CD4-positive, alpha-beta T cell (primary cell): ENCODE measurements at regions not wholly inside any gene's neighbourhood (a gene's known extent, or its start where the extent isn't known, plus 50 kb on each side); places are given as distances from the start of the nearest gene placed in this dataset.

Experiments
- ATAC-seq: fragments of 200-7000 bp; cut with Tn5 transposase; one replicate; pipeline ENCODE4 v1.10.0; 2022; ENCODE audit warnings: mild to moderate bottlenecking; ENCODE audit not compliant: poor library complexity
- CTCF ChIA-PET: fragments of 350-600 bp; sonication (Branson Sonifier 250); formaldehyde crosslinking; loops from one replicate; lab custom pipeline; 2021; ENCODE audit warnings: antibody characterized with exemption, inconsistent platforms; lab: Charles Lee
- POLR2A ChIA-PET: fragments of 350-600 bp; sonication (Branson Sonifier 250); formaldehyde crosslinking; loops from one replicate; lab custom pipeline; 2021; ENCODE audit warnings: antibody characterized with exemption, inconsistent platforms; lab: Charles Lee
- DNase-seq, 14 experiments: peaks; one replicate each; pipeline ENCODE4 v3.0.0-alpha.2; 2013 to 2020; ENCODE audit warnings: mixed read lengths in 2 of 14
- H3K27ac ChIP-seq, 2 donors: one replicate each; pipeline versions ENCODE4 v1.5.1 to v1.7.0; 2013; ENCODE audit warnings: low read length in 2 of 2, low read depth in 1 of 2, mild to moderate bottlenecking in 1 of 2
- H3K27me3 ChIP-seq, 2 experiments: 1 replicate in 1 of 2; 2 replicates in 1 of 2; pipeline versions ENCODE4 v1.6.1 to v1.7.0; 2013; ENCODE audit warnings: low read length in 2 of 2, control low read depth in 1 of 2, mild to moderate bottlenecking in 1 of 2, moderate library complexity in 1 of 2; ENCODE audit not compliant: insufficient read depth in 2 of 2, control insufficient read depth in 1 of 2
- H3K36me3 ChIP-seq: one replicate; pipeline ENCODE4 v1.6.1; 2013; ENCODE audit warnings: low read length, control low read depth; ENCODE audit not compliant: insufficient read depth
- H3K4me1 ChIP-seq: one replicate; pipeline ENCODE4 v1.6.1; 2013; ENCODE audit warnings: low read length, control low read depth; ENCODE audit not compliant: insufficient read depth
- H3K4me3 ChIP-seq: one replicate; pipeline ENCODE4 v1.5.1; 2013; ENCODE audit warnings: mild to moderate bottlenecking, low read length, moderate library complexity
- H3K9me3 ChIP-seq, 2 experiments: 1 replicate in 1 of 2; 2 replicates in 1 of 2; pipeline versions ENCODE4 v1.6.1 to v1.7.0; 2013; ENCODE audit warnings: low read length in 2 of 2, mild to moderate bottlenecking in 2 of 2, control low read depth in 1 of 2, moderate library complexity in 1 of 2; ENCODE audit not compliant: control insufficient read depth in 1 of 2, insufficient read depth in 1 of 2
- H3K27ac Mint-ChIP-seq: one replicate; pipeline ENCODE4 v1.8.0; 2020; ENCODE audit warnings: mixed read lengths
- H3K27me3 Mint-ChIP-seq: one replicate; pipeline ENCODE4 v1.8.0; 2021; ENCODE audit warnings: mixed read lengths
- H3K36me3 Mint-ChIP-seq: one replicate; pipeline ENCODE4 v1.8.0; 2021; ENCODE audit warnings: low read depth, mixed read lengths
- H3K4me1 Mint-ChIP-seq: one replicate; pipeline ENCODE4 v1.8.0; 2021; ENCODE audit warnings: low read depth, mixed read lengths
- H3K4me3 Mint-ChIP-seq: one replicate; pipeline ENCODE4 v1.8.0; 2020; ENCODE audit warnings: mild to moderate bottlenecking, mixed read lengths
- H3K9me3 Mint-ChIP-seq: one replicate; pipeline ENCODE4 v1.8.0; 2020; ENCODE audit warnings: mixed read lengths
- CTCF ChIP-seq: fragments of 200-600 bp; IDR thresholded peaks from one replicate; pipeline ENCODE4 v1.8.0; 2022; ENCODE audit warnings: antibody characterized with exemption, mild to moderate bottlenecking
- intact Hi-C, 2 experiments: fragments of 100-400 bp; cut with DNase I in 1 of 2; cut with micrococcal nuclease in 1 of 2; formaldehyde crosslinking; loops; one replicate each; pipeline versions ENCODE4 v1.15.1 to v1.9.0; 2023 to 2025; cut with DNase I, micrococcal nuclease

DNA sequence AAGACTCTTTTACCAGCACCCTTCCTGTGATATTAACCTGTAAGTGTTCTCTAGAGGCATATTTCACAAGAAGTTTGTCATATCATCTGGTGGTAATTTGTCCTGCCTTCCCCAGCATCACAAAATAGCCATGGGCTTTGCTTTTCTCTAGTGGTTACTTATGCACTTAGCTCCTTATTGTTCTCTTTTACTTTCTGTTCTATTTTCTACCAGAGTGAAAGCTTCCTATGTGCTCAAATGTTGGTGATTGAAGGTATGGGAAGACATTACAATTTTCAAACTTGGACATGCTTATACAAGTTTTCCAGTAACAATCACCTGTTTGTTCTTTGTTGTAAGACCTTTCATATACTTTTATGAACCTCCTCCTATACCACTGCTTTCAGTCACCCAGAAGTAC lies 87.0 kb upstream of the KCNH7 start:
- Histone ChIP-seq H3K36me3 (no peaks in the 10 kb centered on the region), H3K27me3 (no peaks in the 10 kb centered on the region), H3K4me1 (no peaks in the 10 kb centered on the region), H3K27ac (no peak overlapping the region), H3K4me3 (no peak overlapping the region), H3K9me3 (no peaks in the 10 kb centered on the region)
- Mint-ChIP-seq H3K9me3 (peaks cover 2% of the 10 kb centered on the region), H3K27ac (no peak overlapping the region), H3K36me3 (no peaks in the 10 kb centered on the region), H3K4me1 (no peaks in the 10 kb centered on the region), H3K4me3 (no peak overlapping the region), H3K27me3 (no peaks in the 10 kb centered on the region)
- ATAC-seq (no peak), DNase-seq (no peak)
- TF ChIP-seq CTCF = no peak
- ChIA-PET POLR2A (no interaction called here), CTCF (no interaction called here)
- intact Hi-C loops = no loop called here

DNA sequence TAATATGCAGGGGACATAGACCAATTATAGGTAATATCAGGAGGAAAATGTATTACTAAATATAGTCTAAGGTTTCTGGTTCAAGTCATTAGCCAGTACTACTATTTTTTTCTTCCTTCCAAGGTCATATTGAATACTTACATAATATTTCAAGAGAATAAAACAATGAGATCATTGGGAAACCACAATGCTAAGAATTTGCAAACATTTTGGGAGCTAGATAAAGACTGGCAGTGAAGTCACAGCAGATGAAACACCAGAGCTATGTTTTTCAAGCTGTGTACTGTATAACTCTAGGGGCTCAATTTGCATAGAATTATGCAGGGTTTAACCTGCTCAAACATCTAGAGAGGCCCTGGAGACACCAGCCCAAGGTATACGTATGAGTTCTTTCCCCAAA lies 80.5 kb upstream of the KCNH7 start:
- CTCF ChIA-PET = no interaction called here
- Mint-ChIP-seq H3K27me3 (no peaks in the 10 kb centered on the region), H3K9me3 (no peaks in the 10 kb centered on the region), H3K4me3 (no peak overlapping the region), H3K27ac (no peak overlapping the region), H3K4me1 (no peaks in the 10 kb centered on the region), H3K36me3 (no peaks in the 10 kb centered on the region)
- POLR2A ChIA-PET = no interaction called here
- intact Hi-C loops = no loop called here
- H3K4me1 ChIP-seq = no peaks in the 10 kb centered on the region
- H3K27ac ChIP-seq = no peak overlapping the region
- TF ChIP-seq CTCF = no peak
- H3K27me3 ChIP-seq = no peaks in the 10 kb centered on the region
- DNase-seq = no peak
- H3K36me3 ChIP-seq = no peaks in the 10 kb centered on the region
- peaks cover 0 to 6% of the 10 kb centered on the region in 2 experiments for H3K9me3 ChIP-seq
- ATAC-seq = no peak
- no peak overlapping the region for H3K4me3 ChIP-seq

DNA sequence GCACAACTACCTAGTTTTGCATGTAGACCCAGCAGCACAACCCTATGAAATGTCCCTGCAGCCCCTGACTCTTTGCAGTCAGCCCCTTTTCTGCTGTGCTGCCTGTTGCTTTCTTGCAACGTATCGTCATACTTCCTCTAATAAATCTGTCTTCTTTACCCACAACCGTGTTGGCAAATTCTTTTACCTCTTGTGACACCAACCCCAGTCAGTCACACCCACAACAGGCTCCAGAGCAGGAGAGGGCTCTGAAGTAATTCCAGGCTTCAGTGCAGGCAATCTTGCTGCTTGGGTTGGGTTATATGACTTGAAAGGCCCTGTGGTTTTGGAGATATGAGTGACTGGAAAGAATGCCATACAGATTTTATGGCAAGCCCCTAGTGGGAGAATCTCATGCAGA lies 79.1 kb upstream of the KCNH7 start:
- H3K27me3 ChIP-seq = no peaks in the 10 kb centered on the region
- ChIA-PET POLR2A (no interaction called here), CTCF (no interaction called here)
- Mint-ChIP-seq H3K27ac (no peak overlapping the region), H3K27me3 (no peaks in the 10 kb centered on the region), H3K36me3 (no peaks in the 10 kb centered on the region), H3K4me3 (no peak overlapping the region), H3K4me1 (no peaks in the 10 kb centered on the region), H3K9me3 (no peaks in the 10 kb centered on the region)
- H3K36me3 ChIP-seq = no peaks in the 10 kb centered on the region
- TF ChIP-seq CTCF = no peak
- H3K4me3 ChIP-seq = no peak overlapping the region
- no peaks in the 10 kb centered on the region for H3K4me1 ChIP-seq
- intact Hi-C loops = no loop called here
- H3K27ac ChIP-seq = no peak overlapping the region
- H3K9me3 ChIP-seq = peaks cover 0 to 6% of the 10 kb centered on the region in 2 experiments
- no peak for ATAC-seq
- no peak for DNase-seq
